ENCODE measurements at regions not wholly inside any gene's neighbourhood (a gene's known extent, or its start where the extent isn't known, plus 50 kb on each side); places are given as distances from the start of the nearest gene placed in this dataset.

- WGBS, 2 experiments (ENCODE audit: extremely low coverage in 1 of 2, insufficient coverage in 1 of 2, insufficient read length in 1 of 2, insufficient replicate concordance in 2 of 2, low coverage in 1 of 2, low lambda C conversion rate in 2 of 2, missing lambda C conversion rate in 1 of 2): 87% methylated on average over 3 of the region's 3 CpGs; no CpG with 5 or more reads in 1 of the 2 experiments
- H3K14ac ChIP-seq (ENCODE audit: insufficient read length): no peak overlapping the region
- no peaks in the 10 kb centered on the region for H3K79me2 ChIP-seq (ENCODE audit: control insufficient read depth in 1 of 2, insufficient read depth in 2 of 2, low read length in 2 of 2)
- H2BK20ac ChIP-seq (ENCODE audit: low read length): no peak overlapping the region
- no peaks in the 10 kb centered on the region for H3K23me2 ChIP-seq (ENCODE audit: low read depth, low read length)
- no peak overlapping the region for H3K4ac ChIP-seq (replicated peaks; ENCODE audit: insufficient read length, low read depth, low read length)
- H3K18ac ChIP-seq (ENCODE audit: extremely low read depth, low read length): no peak overlapping the region
- FAIRE-seq (no peak), DNase-seq (ENCODE audit: low read depth in 1 of 2, low spot score in 2 of 2) (no peak)
- no peak overlapping the region for H3K4me2 ChIP-seq (ENCODE audit: insufficient read depth in 1 of 2, low read depth in 2 of 2, low read length in 2 of 2)
- H2BK120ac ChIP-seq (replicated peaks; ENCODE audit: low read depth, low read length): no peak overlapping the region
- no peaks in the 10 kb centered on the region for H3K4me1 ChIP-seq (replicated peaks in 1 of 4; ENCODE audit: control insufficient read depth in 3 of 4, insufficient read depth in 4 of 4, low read length in 3 of 4)
- H4K5ac ChIP-seq (ENCODE audit: insufficient read length, low read depth, low read length): no peak overlapping the region
- no peak overlapping the region for H3K4me3 ChIP-seq (ENCODE audit: extremely low read depth in 1 of 4, insufficient read depth in 2 of 4, low read depth in 3 of 4, low read length in 4 of 4)
- no peak overlapping the region for H3K56ac ChIP-seq (replicated peaks; ENCODE audit: insufficient read length, low read depth, low read length)
- H3K79me1 ChIP-seq (ENCODE audit: low read depth, low read length): no peaks in the 10 kb centered on the region
- H3K9me3 ChIP-seq (ENCODE audit: insufficient read depth in 2 of 2, low read depth in 1 of 2, low read length in 1 of 2): no peaks in the 10 kb centered on the region
- H2BK5ac ChIP-seq (ENCODE audit: low read depth, low read length): no peak overlapping the region
- H3K23ac ChIP-seq (ENCODE audit: insufficient read length): no peak overlapping the region
- no peak overlapping the region for H2BK15ac ChIP-seq (ENCODE audit: low read length)
- POLR2A ChIA-PET (ENCODE audit: partially characterized antibody): no interaction called here
- H4K8ac ChIP-seq (ENCODE audit: extremely low read depth, insufficient read depth, low read length): no peak overlapping the region
- no peak overlapping the region for H4K91ac ChIP-seq (replicated peaks; ENCODE audit: insufficient read length, low read length)
- TF ChIP-seq POU5F1 (IDR thresholded peaks at IDR 0.05; ENCODE audit: low read depth, low read length): no peak
- no peak for TF ChIP-seq GABPA (IDR thresholded peaks at IDR 0.05; ENCODE audit: borderline replicate concordance, insufficient read depth, low read length)
- no peak for TF ChIP-seq TAF1 (IDR thresholded peaks at IDR 0.05; ENCODE audit: low read depth, low read length)
- no peak for TF ChIP-seq MAFK (IDR thresholded peaks at IDR 0.05; ENCODE audit: low read depth, low read length)
- TF ChIP-seq HDAC2 (IDR thresholded peaks at IDR 0.05; ENCODE audit: borderline replicate concordance in 1 of 2, low read depth in 2 of 2, low read length in 2 of 2): no peak
- TF ChIP-seq EP300 (IDR thresholded peaks at IDR 0.05; ENCODE audit: borderline replicate concordance in 1 of 2, low read depth in 2 of 2, low read length in 2 of 2): no peak
- no peaks in the 10 kb centered on the region for H3K27me3 ChIP-seq (replicated peaks in 1 of 4; ENCODE audit: control insufficient read depth in 3 of 4, extremely low read depth in 1 of 4, insufficient read depth in 3 of 4, low read length in 3 of 4)
- H4K20me1 ChIP-seq (replicated peaks in 1 of 2; ENCODE audit: control insufficient read depth in 1 of 2, insufficient read depth in 2 of 2, low read length in 2 of 2): no peaks in the 10 kb centered on the region
- H3K27ac ChIP-seq (ENCODE audit: low read depth, low read length): no peak overlapping the region
- H3K9ac ChIP-seq (replicated peaks in 1 of 4; ENCODE audit: extremely low read depth in 1 of 4, low read depth in 3 of 4, low read length in 3 of 4): no peak overlapping the region
- no peak overlapping the region for H2AK5ac ChIP-seq (ENCODE audit: low read depth, low read length)
- CTCF ChIA-PET (ENCODE audit: partially characterized antibody): no interaction called here
- H2BK12ac ChIP-seq (ENCODE audit: low read depth, low read length): no peak overlapping the region
- H3K36me3 ChIP-seq (ENCODE audit: control insufficient read depth in 2 of 4, insufficient read depth in 4 of 4, low read length in 3 of 4): no peaks in the 10 kb centered on the region
- no peak overlapping the region for H2AFZ ChIP-seq (ENCODE audit: low read length)
Observed at GRCh38 chr7:19470031-19470430, 238.8 kb downstream of the POLR1F start.

Data from H1 (cell line).